T-helper 17 cell (primary cell): ENCODE measurements at regions not wholly inside any gene's neighbourhood (a gene's known extent, or its start where the extent isn't known, plus 50 kb on each side); places are given as distances from the start of the nearest gene placed in this dataset.
"Not testable (repeated sequence)": the region's sequence is repeated elsewhere in the genome, so short reads cannot be mapped to it uniquely, and the experiment has no call there.

Experiments used
- ATAC-seq: fragments of 150-1000 bp; cut with Tn5 transposase; 2 replicates; pipeline ENCODE4 v1.10.0; 2021; ENCODE audit warnings: mild to moderate bottlenecking, moderate library complexity
- DNase-seq, 3 donors: peaks; one replicate each; pipeline versions ENCODE4 v3.0.0 to v3.0.0-alpha.2; 2020 to 2021
- H3K9me3 ChIP-seq: one replicate; pipeline ENCODE4 v1.7.0; 2013; ENCODE audit warnings: low read length, mild to moderate bottlenecking; ENCODE audit not compliant: control insufficient read depth, poor library complexity, severe bottlenecking
- H3K27ac Mint-ChIP-seq: one replicate; pipeline ENCODE4 v1.8.0; 2022; ENCODE audit warnings: mild to moderate bottlenecking, moderate library complexity, mixed read lengths
- H3K27me3 Mint-ChIP-seq: one replicate; pipeline ENCODE4 v1.8.0; 2022; ENCODE audit warnings: mixed read lengths
- H3K36me3 Mint-ChIP-seq: one replicate; pipeline ENCODE4 v1.8.0; 2022; ENCODE audit warnings: low read depth, mixed read lengths
- H3K4me1 Mint-ChIP-seq: one replicate; pipeline ENCODE4 v1.8.0; 2022; ENCODE audit warnings: mild to moderate bottlenecking, mixed read lengths
- H3K4me3 Mint-ChIP-seq: one replicate; pipeline ENCODE4 v1.8.0; 2022; ENCODE audit warnings: mild to moderate bottlenecking, moderate library complexity, mixed read lengths

GRCh38 chr10:63795094-63795860 is 274.1 kb downstream of the REEP3 start:
- no peak overlapping the region for H3K27ac Mint-ChIP-seq
- H3K36me3 Mint-ChIP-seq: no peaks in the 10 kb centered on the region
- H3K27me3 Mint-ChIP-seq: peaks cover 5% of the 10 kb centered on the region
- no peaks in the 10 kb centered on the region for H3K9me3 ChIP-seq
- no peak overlapping the region for H3K4me3 Mint-ChIP-seq
- no peak for ATAC-seq
- no peak for DNase-seq
- H3K4me1 Mint-ChIP-seq: peaks cover 10% of the 10 kb centered on the region

- no peak overlapping the region for H3K27ac Mint-ChIP-seq
- no peak for DNase-seq
- peaks cover 10% of the 10 kb centered on the region for H3K4me1 Mint-ChIP-seq
- H3K4me3 Mint-ChIP-seq: no peak overlapping the region
- no peaks in the 10 kb centered on the region for H3K9me3 ChIP-seq
- H3K36me3 Mint-ChIP-seq: no peaks in the 10 kb centered on the region
- peaks cover 5% of the 10 kb centered on the region for H3K27me3 Mint-ChIP-seq
- no peak for ATAC-seq
Measured at GRCh38 chr10:63798599-63799498, 277.6 kb downstream of the REEP3 start.

- no peak overlapping the region for H3K4me3 Mint-ChIP-seq
- H3K4me1 Mint-ChIP-seq: peaks cover 10% of the 10 kb centered on the region
Measured at GRCh38 chr10:63799521-63800300, 278.5 kb downstream of the REEP3 start.

GRCh38 chr10:63801166-63801565 is 280.0 kb downstream of the REEP3 start:
- peaks cover 10% of the 10 kb centered on the region for H3K4me1 Mint-ChIP-seq
- no peak overlapping the region for H3K27ac Mint-ChIP-seq

More at GRCh38 chr10:63799521-63800300, 278.5 kb downstream of the REEP3 start:
- H3K27me3 Mint-ChIP-seq: peaks cover 5% of the 10 kb centered on the region
- H3K27ac Mint-ChIP-seq: no peak overlapping the region
- H3K36me3 Mint-ChIP-seq: no peaks in the 10 kb centered on the region
- no peak for ATAC-seq
- DNase-seq: no peak
- H3K9me3 ChIP-seq: no peaks in the 10 kb centered on the region

GRCh38 chr10:63806330-63806729 is 285.1 kb downstream of the REEP3 start:
- ATAC-seq (no peak), DNase-seq (no peak)
- Mint-ChIP-seq H3K4me1 (no peaks in the 10 kb centered on the region), H3K4me3 (no peak overlapping the region), H3K36me3 (no peaks in the 10 kb centered on the region), H3K27ac (no peak overlapping the region), H3K27me3 (no peaks in the 10 kb centered on the region)
- no peaks in the 10 kb centered on the region for H3K9me3 ChIP-seq

More at GRCh38 chr10:63801166-63801565, 280.0 kb downstream of the REEP3 start:
- no peak for DNase-seq
- no peak for ATAC-seq
- Mint-ChIP-seq H3K36me3 (no peaks in the 10 kb centered on the region), H3K27me3 (peaks cover 5% of the 10 kb centered on the region), H3K4me3 (no peak overlapping the region)
- no peaks in the 10 kb centered on the region for H3K9me3 ChIP-seq

GRCh38 chr10:63812501-63812900 is 291.3 kb downstream of the REEP3 start:
- H3K4me3 Mint-ChIP-seq: no peak overlapping the region
- ATAC-seq: no peak
- no peak for DNase-seq
- H3K9me3 ChIP-seq: no peaks in the 10 kb centered on the region
- no peaks in the 10 kb centered on the region for H3K27me3 Mint-ChIP-seq
- no peak overlapping the region for H3K27ac Mint-ChIP-seq
- no peaks in the 10 kb centered on the region for H3K4me1 Mint-ChIP-seq
- no peaks in the 10 kb centered on the region for H3K36me3 Mint-ChIP-seq

GRCh38 chr10:63819753-63820329 is 298.6 kb downstream of the REEP3 start:
- DNase-seq: no peak
- H3K9me3 ChIP-seq: no peaks in the 10 kb centered on the region
- Mint-ChIP-seq H3K4me3 (no peak overlapping the region), H3K36me3 (peaks cover 2% of the 10 kb centered on the region), H3K27me3 (peaks cover 33% of the 10 kb centered on the region), H3K4me1 (no peaks in the 10 kb centered on the region), H3K27ac (no peak overlapping the region)
- no peak for ATAC-seq

GRCh38 chr10:63822496-63822895 is 301.3 kb downstream of the REEP3 start:
- Mint-ChIP-seq H3K27ac (no peak overlapping the region), H3K4me3 (no peak overlapping the region), H3K36me3 (peaks cover 2% of the 10 kb centered on the region), H3K4me1 (peaks cover 2% of the 10 kb centered on the region), H3K27me3 (peaks cover 33% of the 10 kb centered on the region)
- DNase-seq (no peak), ATAC-seq (no peak)
- no peaks in the 10 kb centered on the region for H3K9me3 ChIP-seq

- peaks cover 30% of the 10 kb centered on the region for H3K27me3 Mint-ChIP-seq
- H3K4me3 Mint-ChIP-seq: no peak overlapping the region
- no peak for ATAC-seq
- no peak overlapping the region for H3K27ac Mint-ChIP-seq
- DNase-seq: no peak
- peaks cover 4% of the 10 kb centered on the region for H3K36me3 Mint-ChIP-seq
- H3K4me1 Mint-ChIP-seq: peaks cover 2% of the 10 kb centered on the region
- H3K9me3 ChIP-seq: no peaks in the 10 kb centered on the region
Measured at GRCh38 chr10:63825111-63825510, 303.9 kb downstream of the REEP3 start.

- no peak overlapping the region for H3K4me3 Mint-ChIP-seq
- peaks cover 36% of the 10 kb centered on the region for H3K27me3 Mint-ChIP-seq
- H3K27ac Mint-ChIP-seq: no peak overlapping the region
- H3K36me3 Mint-ChIP-seq: peaks cover 4% of the 10 kb centered on the region
- no peak for DNase-seq
- ATAC-seq: no peak
- H3K4me1 Mint-ChIP-seq: peaks cover 2% of the 10 kb centered on the region
- no peaks in the 10 kb centered on the region for H3K9me3 ChIP-seq
Measured at GRCh38 chr10:63825766-63826165, 304.6 kb downstream of the REEP3 start.

- not testable (repeated sequence) for H3K36me3 Mint-ChIP-seq
Measured at GRCh38 chr10:63827018-63827417, 305.8 kb downstream of the REEP3 start.

GRCh38 chr10:63829020-63829419 is 307.8 kb downstream of the REEP3 start:
- ATAC-seq: no peak
- H3K27me3 Mint-ChIP-seq: peaks cover 18% of the 10 kb centered on the region
- no peak for DNase-seq
- H3K36me3 Mint-ChIP-seq: peaks cover 2% of the 10 kb centered on the region
- no peaks in the 10 kb centered on the region for H3K9me3 ChIP-seq
- H3K27ac Mint-ChIP-seq: no peak overlapping the region
- peaks cover 5% of the 10 kb centered on the region for H3K4me1 Mint-ChIP-seq
- H3K4me3 Mint-ChIP-seq: no peak overlapping the region

More at GRCh38 chr10:63827018-63827417, 305.8 kb downstream of the REEP3 start:
- ATAC-seq, DNase-seq, H3K27ac Mint-ChIP-seq, H3K4me3 Mint-ChIP-seq, H3K9me3 ChIP-seq, H3K4me1 Mint-ChIP-seq: not testable (repeated sequence)
- peaks cover 29% of the 10 kb centered on the region for H3K27me3 Mint-ChIP-seq
